KMS-11 (cell line): ENCODE measurements at regions not wholly inside any gene's neighbourhood (a gene's known extent, or its start where the extent isn't known, plus 50 kb on each side); places are given as distances from the start of the nearest gene placed in this dataset.

Experiments used
- H2AFZ ChIP-seq: fragments of 200-600 bp; sonication (generic); 2 replicates; pipeline ENCODE4 v1.6.1; 2016; ENCODE audit warnings: antibody characterized with exemption, mixed run types, low read depth
- H3K27ac ChIP-seq: fragments of 200-600 bp; sonication (generic); 2 replicates; pipeline ENCODE4 v1.6.1; 2016; ENCODE audit warnings: mild to moderate bottlenecking, mixed run types
- H3K27me3 ChIP-seq: fragments of 200-600 bp; sonication (generic); 2 replicates; pipeline ENCODE4 v1.6.1; 2017; ENCODE audit warnings: mild to moderate bottlenecking, low read depth, mixed run types, moderate library complexity; ENCODE audit not compliant: insufficient read depth
- H3K36me3 ChIP-seq: fragments of 200-600 bp; sonication (generic); 2 replicates; pipeline ENCODE4 v1.6.1; 2017; ENCODE audit warnings: mild to moderate bottlenecking, mixed run types; ENCODE audit not compliant: insufficient read depth
- H3K4me1 ChIP-seq: fragments of 200-600 bp; sonication (generic); 2 replicates; pipeline ENCODE4 v1.6.1; 2016; ENCODE audit warnings: mild to moderate bottlenecking, low read depth, mixed run types; ENCODE audit not compliant: poor library complexity, severe bottlenecking
- H3K4me2 ChIP-seq: fragments of 200-600 bp; sonication (generic); 2 replicates; pipeline ENCODE4 v1.7.0; 2016; ENCODE audit warnings: mild to moderate bottlenecking, mixed run types
- H3K4me3 ChIP-seq: fragments of 200-600 bp; sonication (generic); IDR thresholded peaks from 2 replicates; pipeline ENCODE4 v1.6.1; 2017; ENCODE audit warnings: low read depth, low read length, mixed read lengths; ENCODE audit not compliant: insufficient read depth
- H3K79me2 ChIP-seq: fragments of 200-600 bp; sonication (generic); 2 replicates; pipeline ENCODE4 v1.6.1; 2016; ENCODE audit warnings: low read depth, mixed run types; ENCODE audit not compliant: insufficient read depth
- H3K9ac ChIP-seq: fragments of 200-600 bp; sonication (generic); 2 replicates; pipeline ENCODE4 v1.6.1; 2016; ENCODE audit warnings: mild to moderate bottlenecking, mixed run types
- H4K20me1 ChIP-seq: fragments of 200-600 bp; sonication (generic); 2 replicates; pipeline ENCODE4 v1.6.1; 2016; ENCODE audit warnings: mild to moderate bottlenecking, mixed run types; ENCODE audit not compliant: insufficient read depth
- TF ChIP-seq, protein P1 (sequence below): fragments of 200-600 bp; sonication (generic); conservative IDR thresholded peaks from 2 replicates; pipeline ENCODE4 v1.6.1; 2017; ENCODE audit warnings: low read depth, mild to moderate bottlenecking, antibody characterized with exemption, low read length, moderate library complexity, mixed read lengths

GRCh38 chr1:239061770-239062169 lies 324.6 kb upstream of the CHRM3 start:
- Histone ChIP-seq H3K27ac (no peak overlapping the region), H3K79me2 (no peaks in the 10 kb centered on the region)

GRCh38 chr1:239058190-239058589 lies 328.2 kb upstream of the CHRM3 start:
- Histone ChIP-seq H3K27ac (no peak overlapping the region), H3K4me3 (no peak overlapping the region), H3K4me1 (no peaks in the 10 kb centered on the region), H3K79me2 (no peaks in the 10 kb centered on the region), H3K36me3 (no peaks in the 10 kb centered on the region), H2AFZ (no peak overlapping the region), H3K4me2 (no peak overlapping the region), H3K9ac (no peak overlapping the region), H4K20me1 (no peaks in the 10 kb centered on the region), H3K27me3 (no peaks in the 10 kb centered on the region)
- TF ChIP-seq, protein P1, sequence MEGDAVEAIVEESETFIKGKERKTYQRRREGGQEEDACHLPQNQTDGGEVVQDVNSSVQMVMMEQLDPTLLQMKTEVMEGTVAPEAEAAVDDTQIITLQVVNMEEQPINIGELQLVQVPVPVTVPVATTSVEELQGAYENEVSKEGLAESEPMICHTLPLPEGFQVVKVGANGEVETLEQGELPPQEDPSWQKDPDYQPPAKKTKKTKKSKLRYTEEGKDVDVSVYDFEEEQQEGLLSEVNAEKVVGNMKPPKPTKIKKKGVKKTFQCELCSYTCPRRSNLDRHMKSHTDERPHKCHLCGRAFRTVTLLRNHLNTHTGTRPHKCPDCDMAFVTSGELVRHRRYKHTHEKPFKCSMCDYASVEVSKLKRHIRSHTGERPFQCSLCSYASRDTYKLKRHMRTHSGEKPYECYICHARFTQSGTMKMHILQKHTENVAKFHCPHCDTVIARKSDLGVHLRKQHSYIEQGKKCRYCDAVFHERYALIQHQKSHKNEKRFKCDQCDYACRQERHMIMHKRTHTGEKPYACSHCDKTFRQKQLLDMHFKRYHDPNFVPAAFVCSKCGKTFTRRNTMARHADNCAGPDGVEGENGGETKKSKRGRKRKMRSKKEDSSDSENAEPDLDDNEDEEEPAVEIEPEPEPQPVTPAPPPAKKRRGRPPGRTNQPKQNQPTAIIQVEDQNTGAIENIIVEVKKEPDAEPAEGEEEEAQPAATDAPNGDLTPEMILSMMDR, result no peak

More at GRCh38 chr1:239061770-239062169, 324.6 kb upstream of the CHRM3 start:
- peaks cover 12% of the 10 kb centered on the region for H3K4me1 ChIP-seq
- no peaks in the 10 kb centered on the region for H4K20me1 ChIP-seq
- no peak overlapping the region for H3K4me2 ChIP-seq
- TF ChIP-seq, protein P1, result no peak
- H3K27me3 ChIP-seq, result no peaks in the 10 kb centered on the region
- H2AFZ ChIP-seq, result no peak overlapping the region
- no peak overlapping the region for H3K9ac ChIP-seq
- H3K4me3 ChIP-seq, result no peak overlapping the region
- no peaks in the 10 kb centered on the region for H3K36me3 ChIP-seq

GRCh38 chr1:239056940-239057339 lies 329.4 kb upstream of the CHRM3 start:
- H3K27me3 ChIP-seq, result no peaks in the 10 kb centered on the region
- TF ChIP-seq, protein P1, result no peak
- H3K27ac ChIP-seq, result no peak overlapping the region
- H3K4me1 ChIP-seq, result no peaks in the 10 kb centered on the region
- H3K4me2 ChIP-seq, result no peak overlapping the region
- no peak overlapping the region for H3K4me3 ChIP-seq
- H3K36me3 ChIP-seq, result no peaks in the 10 kb centered on the region
- no peak overlapping the region for H3K9ac ChIP-seq
- H2AFZ ChIP-seq, result no peak overlapping the region
- H3K79me2 ChIP-seq, result no peaks in the 10 kb centered on the region
- H4K20me1 ChIP-seq, result no peaks in the 10 kb centered on the region

- H3K9ac ChIP-seq, result no peak overlapping the region
- H2AFZ ChIP-seq, result no peak overlapping the region
- no peak overlapping the region for H3K27ac ChIP-seq
- H3K4me1 ChIP-seq, result no peaks in the 10 kb centered on the region
- no peaks in the 10 kb centered on the region for H3K79me2 ChIP-seq
- no peaks in the 10 kb centered on the region for H4K20me1 ChIP-seq
- H3K36me3 ChIP-seq, result no peaks in the 10 kb centered on the region
- H3K4me2 ChIP-seq, result no peak overlapping the region
- TF ChIP-seq, protein P1, result no peak
- no peaks in the 10 kb centered on the region for H3K27me3 ChIP-seq
- H3K4me3 ChIP-seq, result no peak overlapping the region
Measured at GRCh38 chr1:239053279-239053678, 333.1 kb upstream of the CHRM3 start.
